AG04450 (cell line): ENCODE measurements at regions not wholly inside any gene's neighbourhood (a gene's known extent, or its start where the extent isn't known, plus 50 kb on each side); places are given as distances from the start of the nearest gene placed in this dataset.
"Not testable (repeated sequence)": the region's sequence is repeated elsewhere in the genome, so short reads cannot be mapped to it uniquely, and the experiment has no call there.

ENCODE experiments used
- CTCF ChIA-PET: fragments of 300-600, 350-600 bp; formaldehyde crosslinking; extraction: SDS; loops from one replicate; lab custom pipeline; 2022; ENCODE audit warnings: antibody characterized with exemption, inconsistent platforms; lab: Charles Lee
- POLR2A ChIA-PET: fragments of 350-600 bp; formaldehyde crosslinking; extraction: SDS; loops from one replicate; lab custom pipeline; 2021; ENCODE audit warnings: antibody characterized with exemption, inconsistent platforms; lab: Yijun Ruan, JAX
- DNase-seq: peaks from one replicate; pipeline ENCODE4 v3.0.0-alpha.2; 2011; ENCODE audit warnings: low read depth, low spot score
- H3K27ac ChIP-seq: one replicate; pipeline ENCODE4 v1.5.1; 2012; ENCODE audit warnings: low read depth, low read length, control low read depth
- H3K27me3 ChIP-seq: one replicate; pipeline ENCODE4 v1.6.0; 2012; ENCODE audit warnings: low read length; ENCODE audit not compliant: control insufficient read depth, insufficient read depth
- H3K4me3 ChIP-seq: 2 replicates; pipeline ENCODE4 v1.5.1; 2011; ENCODE audit warnings: mild to moderate bottlenecking, low read depth, low read length, control low read depth
- H3K9me3 ChIP-seq: 2 replicates; pipeline ENCODE4 v1.5.1; 2012; ENCODE audit warnings: low read length; ENCODE audit not compliant: control insufficient read depth, insufficient read depth
- CTCF ChIP-seq: IDR thresholded peaks from 2 replicates; pipeline ENCODE4 v1.5.1; 2011; ENCODE audit warnings: low read depth, low read length, control low read depth, inconsistent platforms

- H3K4me3 ChIP-seq, result no peak overlapping the region
- H3K9me3 ChIP-seq, result peaks cover 2% of the 10 kb centered on the region
- H3K27me3 ChIP-seq, result no peaks in the 10 kb centered on the region
- DNase-seq, result no peak
- ChIA-PET CTCF (no interaction called here), POLR2A (no interaction called here)
- no peak overlapping the region for H3K27ac ChIP-seq
- TF ChIP-seq CTCF, result no peak
Observed at GRCh38 chr2:193153576-193153975, 958.8 kb upstream of the TMEFF2 start.

GRCh38 chr2:193142467-193142866 lies 947.7 kb upstream of the TMEFF2 start:
- POLR2A ChIA-PET, DNase-seq, H3K27me3 ChIP-seq, H3K4me3 ChIP-seq, CTCF ChIA-PET, H3K27ac ChIP-seq, H3K9me3 ChIP-seq: not testable (repeated sequence)

- peaks cover 7% of the 10 kb centered on the region for H3K9me3 ChIP-seq
- DNase-seq, result no peak
- POLR2A ChIA-PET, result no interaction called here
- CTCF ChIA-PET, result no interaction called here
- no peak overlapping the region for H3K4me3 ChIP-seq
- H3K27me3 ChIP-seq, result no peaks in the 10 kb centered on the region
- no peak overlapping the region for H3K27ac ChIP-seq
- no peak for TF ChIP-seq CTCF
Observed at GRCh38 chr2:193141998-193142397, 947.3 kb upstream of the TMEFF2 start.

- H3K9me3 ChIP-seq, DNase-seq, CTCF ChIA-PET, H3K27me3 ChIP-seq, POLR2A ChIA-PET, H3K27ac ChIP-seq, H3K4me3 ChIP-seq: not testable (repeated sequence)
Observed at GRCh38 chr2:193140895-193141294, 946.2 kb upstream of the TMEFF2 start.

GRCh38 chr2:193124815-193125214 lies 930.1 kb upstream of the TMEFF2 start:
- ChIA-PET CTCF (no interaction called here), POLR2A (no interaction called here)
- no peak for TF ChIP-seq CTCF
- Histone ChIP-seq H3K4me3 (no peak overlapping the region), H3K27ac (no peak overlapping the region), H3K27me3 (no peaks in the 10 kb centered on the region), H3K9me3 (no peaks in the 10 kb centered on the region)
- no peak for DNase-seq

GRCh38 chr2:193114827-193115226 lies 920.1 kb upstream of the TMEFF2 start:
- Histone ChIP-seq H3K4me3 (no peak overlapping the region), H3K27ac (no peak overlapping the region), H3K27me3 (no peaks in the 10 kb centered on the region), H3K9me3 (peaks cover 8% of the 10 kb centered on the region; the same call in 1 of the 2 replicates)
- DNase-seq, result no peak
- POLR2A ChIA-PET, result no interaction called here
- no peak for TF ChIP-seq CTCF
- CTCF ChIA-PET, result no interaction called here
